ENCODE measurements at regions not wholly inside any gene's neighbourhood (a gene's known extent, or its start where the extent isn't known, plus 50 kb on each side); places are given as distances from the start of the nearest gene placed in this dataset.

DNA sequence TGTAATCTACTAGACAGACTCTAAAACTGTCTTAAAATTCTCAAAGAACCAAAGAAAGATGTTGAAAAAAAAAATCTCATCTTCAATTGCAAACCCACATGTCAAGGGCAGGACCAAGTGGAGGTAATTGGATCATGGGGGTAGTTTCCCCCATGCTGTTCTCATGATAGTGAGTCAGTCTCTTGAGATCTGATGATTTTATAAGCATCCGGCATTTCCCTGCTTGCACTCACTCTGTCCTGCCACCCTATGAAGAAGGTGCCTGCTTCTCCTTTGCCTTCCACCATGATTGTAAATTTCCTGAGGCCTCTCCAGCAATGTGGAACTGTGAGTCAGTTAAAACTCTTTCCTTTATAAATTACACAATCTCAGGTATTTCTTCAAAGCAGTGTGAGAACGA, 257.0 kb downstream of the HHIPL2 start:
- H3K27ac ChIP-seq = no peak overlapping the region
- 77 to 88% methylated on average over 2 of the region's 2 CpGs for WGBS, 2 donors
- no peaks in the 10 kb centered on the region for H3K9me3 ChIP-seq
- H3K4me3 ChIP-seq = no peak overlapping the region
- DNase-seq (no peak), FAIRE-seq (no peak), ATAC-seq (no peak)
- H3K36me3 ChIP-seq = no peaks in the 10 kb centered on the region
- TF ChIP-seq, protein P1, sequence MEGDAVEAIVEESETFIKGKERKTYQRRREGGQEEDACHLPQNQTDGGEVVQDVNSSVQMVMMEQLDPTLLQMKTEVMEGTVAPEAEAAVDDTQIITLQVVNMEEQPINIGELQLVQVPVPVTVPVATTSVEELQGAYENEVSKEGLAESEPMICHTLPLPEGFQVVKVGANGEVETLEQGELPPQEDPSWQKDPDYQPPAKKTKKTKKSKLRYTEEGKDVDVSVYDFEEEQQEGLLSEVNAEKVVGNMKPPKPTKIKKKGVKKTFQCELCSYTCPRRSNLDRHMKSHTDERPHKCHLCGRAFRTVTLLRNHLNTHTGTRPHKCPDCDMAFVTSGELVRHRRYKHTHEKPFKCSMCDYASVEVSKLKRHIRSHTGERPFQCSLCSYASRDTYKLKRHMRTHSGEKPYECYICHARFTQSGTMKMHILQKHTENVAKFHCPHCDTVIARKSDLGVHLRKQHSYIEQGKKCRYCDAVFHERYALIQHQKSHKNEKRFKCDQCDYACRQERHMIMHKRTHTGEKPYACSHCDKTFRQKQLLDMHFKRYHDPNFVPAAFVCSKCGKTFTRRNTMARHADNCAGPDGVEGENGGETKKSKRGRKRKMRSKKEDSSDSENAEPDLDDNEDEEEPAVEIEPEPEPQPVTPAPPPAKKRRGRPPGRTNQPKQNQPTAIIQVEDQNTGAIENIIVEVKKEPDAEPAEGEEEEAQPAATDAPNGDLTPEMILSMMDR (IDR thresholded peaks at IDR 0.05) = no peak
- no peaks in the 10 kb centered on the region for H3K4me1 ChIP-seq
- intact Hi-C loops (cut with DNase I) = no loop called here
- no peaks in the 10 kb centered on the region for H3K27me3 ChIP-seq

DNA sequence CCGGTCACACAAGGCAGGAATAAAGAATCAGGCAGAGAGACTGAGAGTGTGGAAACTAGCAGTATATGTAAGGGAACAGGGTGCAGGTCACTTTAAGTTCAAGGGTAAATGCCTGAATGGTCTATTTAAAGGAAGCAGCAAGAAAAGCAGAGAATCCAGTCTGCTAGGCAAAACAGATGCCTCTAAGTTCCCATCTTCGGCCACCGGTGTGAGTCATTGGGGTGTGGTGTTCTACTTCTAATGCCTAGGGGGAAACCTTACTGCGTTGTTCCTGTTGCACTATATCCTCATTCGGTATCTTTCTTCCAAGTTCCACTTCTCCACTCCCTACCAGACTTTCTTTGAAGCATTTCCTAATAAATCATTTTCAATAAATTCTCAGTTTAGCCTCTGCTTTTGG, 259.9 kb downstream of the HHIPL2 start:
- TF ChIP-seq, protein P1 (IDR thresholded peaks at IDR 0.05) = no peak
- peak in 1 of 4 donors; percentile 53 for ATAC-seq

DNA sequence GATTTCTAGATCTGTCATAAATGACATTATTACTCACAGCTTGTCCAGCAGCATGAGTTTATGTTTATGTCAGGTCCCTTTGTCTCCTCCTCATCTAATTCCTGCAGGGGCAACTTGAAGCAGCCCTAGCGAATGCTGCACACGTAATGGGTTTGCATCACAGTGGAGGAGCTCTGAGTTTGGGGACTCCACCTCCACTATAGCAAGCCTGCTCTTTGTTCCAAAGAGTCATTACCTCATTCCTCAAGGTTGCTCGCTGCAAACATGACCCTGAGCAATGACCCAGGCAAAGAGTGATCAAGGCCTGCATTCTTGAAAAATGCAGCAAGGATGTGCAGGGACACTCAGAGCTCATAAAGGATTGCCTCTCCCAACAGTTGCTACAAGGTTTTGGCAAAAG, 261.9 kb downstream of the HHIPL2 start:
- no peaks in the 10 kb centered on the region for H3K9me3 ChIP-seq
- FAIRE-seq = no peak
- H3K27me3 ChIP-seq = no peaks in the 10 kb centered on the region
- WGBS, 2 donors = 77 to 79% methylated on average over 3 of the region's 3 CpGs
- ATAC-seq = no peak
- no peaks in the 10 kb centered on the region for H3K4me1 ChIP-seq
- intact Hi-C loops (cut with DNase I) = loop anchor here in 1 of 3 donors (10.0 kb wide), 1 partner anchor 791 kb away; no protein-coding TSS in a partner anchor
- no peak overlapping the region for H3K27ac ChIP-seq
- no peak for DNase-seq
- TF ChIP-seq, protein P1 (IDR thresholded peaks at IDR 0.05) = no peak
- no peaks in the 10 kb centered on the region for H3K36me3 ChIP-seq
- no peak overlapping the region for H3K4me3 ChIP-seq

More for the DNA sequence above, 259.9 kb downstream of the HHIPL2 start:
- Histone ChIP-seq H3K4me1 (no peaks in the 10 kb centered on the region), H3K9me3 (no peaks in the 10 kb centered on the region), H3K27me3 (no peaks in the 10 kb centered on the region), H3K4me3 (no peak overlapping the region), H3K36me3 (no peaks in the 10 kb centered on the region), H3K27ac (no peak overlapping the region)
- DNase-seq (no peak), FAIRE-seq (no peak)
- WGBS, 2 donors = 61 to 63% methylated on average over 5 of the region's 5 CpGs
- intact Hi-C loops (cut with DNase I) = loop anchor here in 1 of 3 donors (10.0 kb wide), 1 partner anchor 793 kb away; no protein-coding TSS in a partner anchor

DNA sequence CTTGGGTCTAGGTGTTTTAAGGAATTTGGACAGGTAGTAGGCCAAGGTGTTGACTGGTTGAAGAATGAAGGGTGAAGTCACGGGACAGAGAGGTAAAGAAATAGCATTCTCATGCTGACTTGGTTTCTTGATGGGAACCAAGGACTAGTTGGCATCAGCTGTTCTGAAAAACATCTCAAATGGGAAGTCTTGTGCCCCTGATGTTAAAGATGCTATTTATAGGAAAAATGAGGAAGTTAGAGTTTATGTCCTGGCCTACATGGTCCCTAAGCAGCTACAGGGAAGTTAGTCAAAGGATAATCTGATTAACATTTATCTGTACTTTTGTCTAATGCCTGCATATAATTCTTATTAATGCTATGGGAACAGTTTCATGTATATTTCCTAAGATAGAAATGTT, 262.4 kb downstream of the HHIPL2 start:
- H3K9me3 ChIP-seq = no peaks in the 10 kb centered on the region
- intact Hi-C loops (cut with DNase I) = loop anchor here in 1 of 3 donors (10.0 kb wide), 1 partner anchor 791 kb away; no protein-coding TSS in a partner anchor
- TF ChIP-seq, protein P1 (IDR thresholded peaks at IDR 0.05) = no peak
- H3K4me1 ChIP-seq = no peaks in the 10 kb centered on the region
- DNase-seq = no peak
- H3K4me3 ChIP-seq = no peak overlapping the region
- no peak for ATAC-seq
- H3K36me3 ChIP-seq = no peaks in the 10 kb centered on the region
- H3K27ac ChIP-seq = no peak overlapping the region
- WGBS, 2 donors = 88 to 96% methylated on average over 1 of the region's 1 CpG
- H3K27me3 ChIP-seq = no peaks in the 10 kb centered on the region
- no peak for FAIRE-seq

DNA sequence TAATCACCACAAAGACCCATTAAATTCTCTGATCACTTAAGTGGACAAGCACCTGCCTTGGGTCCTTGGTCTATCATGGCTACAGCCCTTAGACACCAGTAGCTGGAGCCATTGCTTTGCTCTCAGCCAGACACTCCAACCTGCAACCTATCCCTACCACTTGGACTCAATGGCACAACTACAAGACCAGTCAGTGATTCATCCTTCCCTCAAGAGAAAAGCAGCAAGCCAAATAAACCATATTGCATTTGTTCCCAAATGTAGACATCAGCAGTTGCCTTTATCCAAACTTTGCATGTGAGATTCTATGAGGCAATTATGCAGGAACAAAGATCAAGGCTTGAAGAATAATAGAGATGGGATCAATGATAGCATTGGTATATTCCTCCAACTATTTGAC, 263.4 kb downstream of the HHIPL2 start:
- no peaks in the 10 kb centered on the region for H3K4me1 ChIP-seq
- H3K9me3 ChIP-seq = no peaks in the 10 kb centered on the region
- no peak overlapping the region for H3K27ac ChIP-seq
- FAIRE-seq (no peak), DNase-seq (no peak), ATAC-seq (no peak)
- no peak overlapping the region for H3K4me3 ChIP-seq
- H3K27me3 ChIP-seq = no peaks in the 10 kb centered on the region
- no peaks in the 10 kb centered on the region for H3K36me3 ChIP-seq
- intact Hi-C loops (cut with DNase I) = loop anchor here in 1 of 3 donors (10.0 kb wide), 1 partner anchor 790 kb away; no protein-coding TSS in a partner anchor
- TF ChIP-seq, protein P1 (IDR thresholded peaks at IDR 0.05) = no peak
